ENCODE measurements at regions not wholly inside any gene's neighbourhood (a gene's known extent, or its start where the extent isn't known, plus 50 kb on each side); places are given as distances from the start of the nearest gene placed in this dataset.

DNA sequence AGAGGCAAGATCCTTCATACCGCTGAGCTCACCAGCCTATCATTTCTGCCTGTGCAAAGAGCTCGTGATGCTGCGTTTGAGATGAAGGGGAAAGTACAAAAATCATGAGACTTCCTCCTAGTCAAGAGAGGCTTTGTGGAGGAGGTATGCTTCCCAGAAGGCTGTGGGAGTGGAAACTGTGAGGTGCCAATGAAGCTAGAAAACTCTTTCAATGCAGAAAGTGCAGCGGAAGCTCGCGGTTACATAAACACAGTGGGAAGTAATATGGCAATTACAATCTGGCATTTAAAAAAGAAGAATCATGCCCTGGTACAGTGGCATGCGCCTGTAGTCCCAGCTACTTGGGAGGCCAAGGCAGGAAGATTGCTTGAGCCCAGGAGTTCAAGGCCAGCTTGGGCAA lies 134.8 kb downstream of the EHF start:
- no peak overlapping the region for H2AFZ ChIP-seq (ENCODE audit: low read length)
- no peaks in the 10 kb centered on the region for H3K9me2 ChIP-seq (ENCODE audit: insufficient read depth, low read length)
- no peaks in the 10 kb centered on the region for H3K36me3 ChIP-seq (ENCODE audit: insufficient read depth, low read length)
- no peaks in the 10 kb centered on the region for H3K4me1 ChIP-seq (ENCODE audit: insufficient read depth, low read length, poor library complexity, severe bottlenecking)
- H3K27ac ChIP-seq (ENCODE audit: low read depth, low read length, poor library complexity, severe bottlenecking), result no peak overlapping the region
- POLR2A ChIA-PET, result interaction anchor here (0.6 kb wide), 1 partner anchor 458 kb away, joined by 4 read pairs; no protein-coding TSS in a partner anchor
- no peaks in the 10 kb centered on the region for H3K9me3 ChIP-seq (ENCODE audit: low read length)
- no peak overlapping the region for H3K4me3 ChIP-seq (ENCODE audit: low read depth, low read length, poor library complexity, severe bottlenecking)
- H3K4me2 ChIP-seq (ENCODE audit: low read length), result no peak overlapping the region
- no TSS peak for BruUV-seq (replicated peaks)
- no peak for DNase-seq (ENCODE audit: low spot score)
- CTCF ChIA-PET (ENCODE audit: unreplicated experiment), result no interaction called here
- intact Hi-C loops (cut with micrococcal nuclease; ENCODE audit: unreplicated experiment), result no loop called here
- no peaks in the 10 kb centered on the region for H3K79me2 ChIP-seq (ENCODE audit: insufficient read depth, low read depth, low read length)
- TF ChIP-seq EZH2phosphoT487 (IDR thresholded peaks at IDR 0.05; ENCODE audit: borderline replicate concordance, low read depth, low read length), result no peak
- TF ChIP-seq, protein P1, sequence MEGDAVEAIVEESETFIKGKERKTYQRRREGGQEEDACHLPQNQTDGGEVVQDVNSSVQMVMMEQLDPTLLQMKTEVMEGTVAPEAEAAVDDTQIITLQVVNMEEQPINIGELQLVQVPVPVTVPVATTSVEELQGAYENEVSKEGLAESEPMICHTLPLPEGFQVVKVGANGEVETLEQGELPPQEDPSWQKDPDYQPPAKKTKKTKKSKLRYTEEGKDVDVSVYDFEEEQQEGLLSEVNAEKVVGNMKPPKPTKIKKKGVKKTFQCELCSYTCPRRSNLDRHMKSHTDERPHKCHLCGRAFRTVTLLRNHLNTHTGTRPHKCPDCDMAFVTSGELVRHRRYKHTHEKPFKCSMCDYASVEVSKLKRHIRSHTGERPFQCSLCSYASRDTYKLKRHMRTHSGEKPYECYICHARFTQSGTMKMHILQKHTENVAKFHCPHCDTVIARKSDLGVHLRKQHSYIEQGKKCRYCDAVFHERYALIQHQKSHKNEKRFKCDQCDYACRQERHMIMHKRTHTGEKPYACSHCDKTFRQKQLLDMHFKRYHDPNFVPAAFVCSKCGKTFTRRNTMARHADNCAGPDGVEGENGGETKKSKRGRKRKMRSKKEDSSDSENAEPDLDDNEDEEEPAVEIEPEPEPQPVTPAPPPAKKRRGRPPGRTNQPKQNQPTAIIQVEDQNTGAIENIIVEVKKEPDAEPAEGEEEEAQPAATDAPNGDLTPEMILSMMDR (conservative IDR thresholded peaks at IDR 0.05; ENCODE audit: low read length), result no peak
- H4K20me1 ChIP-seq (ENCODE audit: insufficient read depth, low read length), result no peaks in the 10 kb centered on the region

DNA sequence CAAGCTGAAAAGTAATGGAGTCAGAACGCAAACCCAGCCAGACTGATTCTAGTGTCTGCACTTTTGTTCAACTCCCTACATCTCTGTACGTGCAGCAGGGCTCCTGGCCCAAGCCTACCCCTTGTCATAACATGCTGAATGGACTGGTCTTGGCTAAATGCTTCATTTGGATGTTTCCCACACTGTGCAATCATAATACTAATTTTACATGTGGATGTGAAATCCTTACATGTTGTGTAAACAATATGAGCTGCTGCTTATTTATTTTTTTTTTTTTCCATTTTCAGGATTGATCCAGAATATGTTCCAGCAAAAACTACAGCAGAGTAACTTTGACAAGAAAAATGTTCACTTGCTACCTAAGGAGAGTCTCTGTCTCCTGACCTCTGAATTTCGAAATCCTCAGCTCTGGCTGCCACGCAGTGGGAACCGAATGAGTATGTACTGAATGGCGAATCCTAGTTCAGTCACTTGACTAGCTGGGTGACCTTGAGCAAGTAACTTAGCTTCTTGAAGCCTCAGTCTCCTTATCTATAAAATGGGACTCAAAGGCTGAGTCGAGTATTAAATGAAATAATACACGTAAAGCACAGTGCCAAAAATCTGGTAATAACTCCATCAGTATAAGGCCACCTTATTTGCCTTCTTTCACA lies 133.4 kb downstream of the EHF start:
- ChIA-PET POLR2A (no interaction called here), CTCF (ENCODE audit: unreplicated experiment) (no interaction called here)
- Histone ChIP-seq H3K4me1 (ENCODE audit: insufficient read depth, low read length, poor library complexity, severe bottlenecking) (no peaks in the 10 kb centered on the region), H2AFZ (ENCODE audit: low read length) (no peak overlapping the region), H3K4me3 (ENCODE audit: low read depth, low read length, poor library complexity, severe bottlenecking) (no peak overlapping the region), H3K9me3 (ENCODE audit: low read length) (no peaks in the 10 kb centered on the region), H3K27ac (ENCODE audit: low read depth, low read length, poor library complexity, severe bottlenecking) (no peak overlapping the region), H3K79me2 (ENCODE audit: insufficient read depth, low read depth, low read length) (no peaks in the 10 kb centered on the region), H4K20me1 (ENCODE audit: insufficient read depth, low read length) (no peaks in the 10 kb centered on the region), H3K9me2 (ENCODE audit: insufficient read depth, low read length) (no peaks in the 10 kb centered on the region), H3K4me2 (ENCODE audit: low read length) (no peak overlapping the region), H3K36me3 (ENCODE audit: insufficient read depth, low read length) (no peaks in the 10 kb centered on the region)
- BruUV-seq (replicated peaks), result no TSS peak
- no peak for DNase-seq (ENCODE audit: low spot score)
- TF ChIP-seq, protein P1 (conservative IDR thresholded peaks at IDR 0.05; ENCODE audit: low read length), result no peak
- no peak for TF ChIP-seq EZH2phosphoT487 (IDR thresholded peaks at IDR 0.05; ENCODE audit: borderline replicate concordance, low read depth, low read length)
- intact Hi-C loops (cut with micrococcal nuclease; ENCODE audit: unreplicated experiment), result no loop called here

DNA sequence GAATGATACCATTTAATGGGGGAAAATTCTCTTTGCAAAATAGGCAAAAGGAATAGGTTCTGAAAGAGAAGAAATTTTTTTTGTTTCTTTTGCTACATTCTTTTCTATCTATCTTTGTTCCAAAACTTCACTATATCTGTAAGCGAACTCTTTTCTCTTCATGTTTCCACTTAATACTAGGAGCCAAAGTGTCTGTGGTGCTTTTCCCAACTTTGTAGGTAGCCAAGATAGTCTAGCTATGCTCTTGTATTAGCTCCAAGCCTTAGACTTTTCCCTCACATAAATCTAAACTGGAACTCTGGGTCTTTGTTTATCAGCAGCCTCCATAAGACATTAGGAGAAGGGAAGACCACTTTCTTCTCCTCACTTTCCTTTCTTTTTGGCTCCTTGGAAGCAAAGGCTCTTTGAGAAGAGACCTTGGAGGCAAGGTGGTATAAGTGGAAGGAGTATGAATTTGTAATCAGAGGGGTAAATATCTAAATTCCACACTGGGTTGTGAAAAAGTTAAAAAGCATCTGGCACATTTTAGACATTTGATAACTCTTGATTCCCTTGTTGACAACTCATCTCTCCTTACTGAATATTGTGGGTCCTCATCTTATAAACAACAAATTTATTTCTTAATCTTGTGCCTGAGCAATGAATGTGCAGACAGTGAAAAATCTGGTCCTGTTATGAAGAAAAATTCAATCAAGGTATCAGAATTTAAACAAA lies 130.0 kb downstream of the EHF start:
- no TSS peak for BruUV-seq (replicated peaks)
- TF ChIP-seq, protein P1 (conservative IDR thresholded peaks at IDR 0.05; ENCODE audit: low read length), result no peak
- TF ChIP-seq EZH2phosphoT487 (IDR thresholded peaks at IDR 0.05; ENCODE audit: borderline replicate concordance, low read depth, low read length), result no peak
- CTCF ChIA-PET (ENCODE audit: unreplicated experiment), result no interaction called here

More for the DNA sequence above, 130.0 kb downstream of the EHF start:
- POLR2A ChIA-PET, result interaction anchor here (0.7 kb wide), 1 partner anchor 12 kb away, joined by 3 read pairs; no protein-coding TSS in a partner anchor
- Histone ChIP-seq H3K79me2 (ENCODE audit: insufficient read depth, low read depth, low read length) (no peaks in the 10 kb centered on the region), H3K9me2 (ENCODE audit: insufficient read depth, low read length) (no peaks in the 10 kb centered on the region), H3K27ac (ENCODE audit: low read depth, low read length, poor library complexity, severe bottlenecking) (no peak overlapping the region), H3K9me3 (ENCODE audit: low read length) (no peaks in the 10 kb centered on the region), H3K4me1 (ENCODE audit: insufficient read depth, low read length, poor library complexity, severe bottlenecking) (no peaks in the 10 kb centered on the region), H2AFZ (ENCODE audit: low read length) (no peak overlapping the region), H4K20me1 (ENCODE audit: insufficient read depth, low read length) (no peaks in the 10 kb centered on the region), H3K36me3 (ENCODE audit: insufficient read depth, low read length) (no peaks in the 10 kb centered on the region), H3K4me2 (ENCODE audit: low read length) (no peak overlapping the region), H3K4me3 (ENCODE audit: low read depth, low read length, poor library complexity, severe bottlenecking) (no peak overlapping the region)
- DNase-seq (ENCODE audit: low spot score), result no peak
- intact Hi-C loops (cut with micrococcal nuclease; ENCODE audit: unreplicated experiment), result no loop called here

Data from OCI-LY7 (cell line).